DND-41 (cell line): ENCODE measurements at regions not wholly inside any gene's neighbourhood (a gene's known extent, or its start where the extent isn't known, plus 50 kb on each side); places are given as distances from the start of the nearest gene placed in this dataset.

Experiments
- ATAC-seq: fragments of 200-7000 bp; cut with Tn5 transposase; 3 replicates; pipeline ENCODE4 v1.9.1; 2021; ENCODE audit warnings: low read depth; ENCODE audit not compliant: insufficient read depth
- DNase-seq: peaks from one replicate; pipeline ENCODE4 v3.0.0-alpha.2; 2020
- H2AFZ ChIP-seq: 2 replicates; pipeline ENCODE4 v1.6.0; 2012; ENCODE audit warnings: low read depth, low read length
- H3K27ac ChIP-seq: 2 replicates; pipeline ENCODE4 v1.5.1; 2012; ENCODE audit warnings: low read length, inconsistent platforms
- H3K27me3 ChIP-seq: fragments of 200-600 bp; sonication (generic); 2 replicates; pipeline ENCODE4 v1.6.0; 2012; ENCODE audit warnings: low read length, mild to moderate bottlenecking, inconsistent platforms; ENCODE audit not compliant: insufficient read depth, poor library complexity
- H3K36me3 ChIP-seq: 2 replicates; pipeline ENCODE4 v1.5.1; 2012; ENCODE audit warnings: low read length, inconsistent platforms; ENCODE audit not compliant: insufficient read depth
- H3K4me1 ChIP-seq: 2 replicates; pipeline ENCODE4 v1.5.1; 2012; ENCODE audit warnings: mild to moderate bottlenecking, low read length; ENCODE audit not compliant: insufficient read depth
- H3K4me2 ChIP-seq: 2 replicates; pipeline ENCODE4 v1.6.0; 2012; ENCODE audit warnings: mild to moderate bottlenecking, moderate library complexity, low read length, inconsistent platforms; ENCODE audit not compliant: insufficient read depth
- H3K4me3 ChIP-seq, 2 experiments: fragments of 200-600 bp in 1 of 2; shearing (Covaris generic) in 1 of 2; 2 replicates each; pipeline ENCODE4 v1.5.1; 2012 to 2016; ENCODE audit warnings: inconsistent platforms in 2 of 2, low read length in 2 of 2, mild to moderate bottlenecking in 2 of 2, low read depth in 1 of 2, moderate library complexity in 1 of 2
- H3K79me2 ChIP-seq: 2 replicates; pipeline ENCODE4 v1.6.0; 2012; ENCODE audit warnings: low read length, inconsistent platforms; ENCODE audit not compliant: insufficient read depth
- H3K9ac ChIP-seq: 2 replicates; pipeline ENCODE4 v1.6.0; 2012; ENCODE audit warnings: low read depth, mild to moderate bottlenecking, inconsistent platforms, low read length, moderate library complexity
- H3K9me3 ChIP-seq: 2 replicates; pipeline ENCODE4 v1.5.1; 2012; ENCODE audit warnings: low read length, moderate library complexity, mild to moderate bottlenecking, inconsistent platforms; ENCODE audit not compliant: insufficient read depth, severe bottlenecking
- H4K20me1 ChIP-seq: 2 replicates; pipeline ENCODE4 v1.6.0; 2012; ENCODE audit warnings: low read length; ENCODE audit not compliant: insufficient read depth
- EZH2 ChIP-seq: IDR thresholded peaks from 3 replicates; pipeline ENCODE4 v1.6.1; 2012; ENCODE audit warnings: borderline replicate concordance, low read depth, mild to moderate bottlenecking, moderate library complexity, low read length, inconsistent platforms; ENCODE audit not compliant: severe bottlenecking
- TF ChIP-seq, protein P1 (sequence below): IDR thresholded peaks from 2 replicates; pipeline ENCODE4 v1.5.1; 2012; ENCODE audit warnings: borderline replicate concordance, low read length, moderate library complexity, mild to moderate bottlenecking; ENCODE audit not compliant: poor library complexity, severe bottlenecking; ENCODE audit errors: extremely low read depth

- Histone ChIP-seq H3K9me3 (no peaks in the 10 kb centered on the region), H2AFZ (no peak overlapping the region), H3K27me3 (no peaks in the 10 kb centered on the region), H3K79me2 (no peaks in the 10 kb centered on the region), H3K9ac (no peak overlapping the region), H4K20me1 (no peaks in the 10 kb centered on the region), H3K4me2 (no peak overlapping the region), H3K27ac (no peak overlapping the region), H3K4me1 (no peaks in the 10 kb centered on the region), H3K4me3 (no peak overlapping the region), H3K36me3 (no peaks in the 10 kb centered on the region)
- no peak for ATAC-seq
- no peak for DNase-seq
- TF ChIP-seq EZH2, result no peak
- TF ChIP-seq, protein P1, sequence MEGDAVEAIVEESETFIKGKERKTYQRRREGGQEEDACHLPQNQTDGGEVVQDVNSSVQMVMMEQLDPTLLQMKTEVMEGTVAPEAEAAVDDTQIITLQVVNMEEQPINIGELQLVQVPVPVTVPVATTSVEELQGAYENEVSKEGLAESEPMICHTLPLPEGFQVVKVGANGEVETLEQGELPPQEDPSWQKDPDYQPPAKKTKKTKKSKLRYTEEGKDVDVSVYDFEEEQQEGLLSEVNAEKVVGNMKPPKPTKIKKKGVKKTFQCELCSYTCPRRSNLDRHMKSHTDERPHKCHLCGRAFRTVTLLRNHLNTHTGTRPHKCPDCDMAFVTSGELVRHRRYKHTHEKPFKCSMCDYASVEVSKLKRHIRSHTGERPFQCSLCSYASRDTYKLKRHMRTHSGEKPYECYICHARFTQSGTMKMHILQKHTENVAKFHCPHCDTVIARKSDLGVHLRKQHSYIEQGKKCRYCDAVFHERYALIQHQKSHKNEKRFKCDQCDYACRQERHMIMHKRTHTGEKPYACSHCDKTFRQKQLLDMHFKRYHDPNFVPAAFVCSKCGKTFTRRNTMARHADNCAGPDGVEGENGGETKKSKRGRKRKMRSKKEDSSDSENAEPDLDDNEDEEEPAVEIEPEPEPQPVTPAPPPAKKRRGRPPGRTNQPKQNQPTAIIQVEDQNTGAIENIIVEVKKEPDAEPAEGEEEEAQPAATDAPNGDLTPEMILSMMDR, result no peak
These were observed 435.0 kb upstream of the ATP10A start for GRCh38 chr15:26298010-26298658.

DNA sequence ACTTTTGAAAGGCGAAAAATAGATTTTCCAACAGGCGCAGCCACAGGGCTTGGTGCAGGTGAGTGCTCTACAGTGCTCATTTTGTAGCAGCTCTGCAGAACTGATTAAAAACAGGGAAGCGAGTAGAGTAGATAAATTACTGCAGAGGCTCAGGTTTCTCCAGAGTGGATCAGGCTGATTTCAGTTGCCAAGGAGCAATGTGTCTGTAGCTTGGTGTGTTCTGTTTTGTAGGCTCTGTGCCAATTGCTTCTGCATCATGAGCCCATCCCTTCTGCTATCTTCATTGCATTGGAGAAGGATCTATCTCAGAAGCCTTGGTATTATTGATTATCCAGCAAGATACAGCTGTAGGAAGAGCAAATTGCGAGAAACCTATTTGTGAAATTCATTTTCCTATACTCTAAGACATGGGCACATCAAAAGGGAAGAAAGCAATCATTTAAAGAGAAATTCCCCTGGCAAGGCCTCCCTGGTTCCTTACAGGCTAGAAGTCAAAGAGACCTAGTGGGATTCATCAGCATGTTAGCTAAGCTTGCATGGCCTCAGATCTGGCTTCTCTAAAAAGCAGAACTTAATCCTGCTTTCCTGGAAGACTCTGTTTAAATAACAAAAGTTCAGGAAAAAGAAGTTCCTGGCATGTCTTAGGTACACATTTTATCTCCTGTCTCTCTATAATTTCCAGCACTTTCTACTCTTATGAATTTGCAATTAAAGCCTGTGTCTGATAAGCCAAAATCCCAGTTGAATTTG is 432.4 kb upstream of the ATP10A start:
- TF ChIP-seq, protein P1, result no peak
- TF ChIP-seq EZH2, result no peak
- ATAC-seq, result no peak
- H3K4me2 ChIP-seq, result no peak overlapping the region
- H3K4me1 ChIP-seq, result no peaks in the 10 kb centered on the region
- H3K9ac ChIP-seq, result no peak overlapping the region
- H4K20me1 ChIP-seq, result no peaks in the 10 kb centered on the region
- H3K36me3 ChIP-seq, result no peaks in the 10 kb centered on the region
- no peaks in the 10 kb centered on the region for H3K9me3 ChIP-seq
- no peak overlapping the region for H2AFZ ChIP-seq
- no peaks in the 10 kb centered on the region for H3K27me3 ChIP-seq
- H3K4me3 ChIP-seq, result no peak overlapping the region
- H3K27ac ChIP-seq, result no peak overlapping the region
- no peaks in the 10 kb centered on the region for H3K79me2 ChIP-seq
- DNase-seq, result no peak

- TF ChIP-seq, protein P1, result no peak
- no peak for TF ChIP-seq EZH2
- no peak overlapping the region for H3K4me3 ChIP-seq
These were observed 431.0 kb upstream of the ATP10A start for GRCh38 chr15:26294059-26294689.

More at GRCh38 chr15:26294059-26294689, 431.0 kb upstream of the ATP10A start:
- H3K9me3 ChIP-seq, result no peaks in the 10 kb centered on the region
- H3K9ac ChIP-seq, result no peak overlapping the region
- H3K4me1 ChIP-seq, result no peaks in the 10 kb centered on the region
- no peaks in the 10 kb centered on the region for H3K27me3 ChIP-seq
- no peaks in the 10 kb centered on the region for H3K36me3 ChIP-seq
- no peak overlapping the region for H2AFZ ChIP-seq
- no peak for DNase-seq
- no peaks in the 10 kb centered on the region for H4K20me1 ChIP-seq
- H3K27ac ChIP-seq, result no peak overlapping the region
- no peak for ATAC-seq
- H3K79me2 ChIP-seq, result no peaks in the 10 kb centered on the region
- no peak overlapping the region for H3K4me2 ChIP-seq
